ENCODE measurements at regions not wholly inside any gene's neighbourhood (a gene's known extent, or its start where the extent isn't known, plus 50 kb on each side); places are given as distances from the start of the nearest gene placed in this dataset.
A peak's percentile ranks its signal among the peaks of the same experiment; 100 is the strongest.

DNA sequence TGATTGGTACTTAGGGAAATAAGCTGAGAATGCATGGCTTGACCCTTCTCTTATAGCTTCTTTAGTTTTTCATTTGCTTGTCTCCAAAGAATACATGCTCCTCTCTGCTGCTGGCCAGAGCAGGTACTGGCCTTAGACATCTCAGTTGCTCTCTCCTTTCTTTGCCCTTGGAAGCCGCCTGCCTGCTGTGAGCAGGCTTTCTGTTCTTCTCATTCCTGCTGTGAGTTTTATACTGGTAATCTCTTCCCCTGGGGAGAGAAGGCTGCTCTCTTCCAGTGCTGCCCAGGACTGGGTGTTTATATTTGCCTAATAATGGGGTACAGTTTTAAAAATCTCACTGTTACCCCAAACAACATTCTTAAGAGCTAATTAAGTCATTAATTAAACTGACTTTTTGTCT is 323.5 kb upstream of the LRRC7 start:
- no peak for DNase-seq (ENCODE audit: low spot score)

DNA sequence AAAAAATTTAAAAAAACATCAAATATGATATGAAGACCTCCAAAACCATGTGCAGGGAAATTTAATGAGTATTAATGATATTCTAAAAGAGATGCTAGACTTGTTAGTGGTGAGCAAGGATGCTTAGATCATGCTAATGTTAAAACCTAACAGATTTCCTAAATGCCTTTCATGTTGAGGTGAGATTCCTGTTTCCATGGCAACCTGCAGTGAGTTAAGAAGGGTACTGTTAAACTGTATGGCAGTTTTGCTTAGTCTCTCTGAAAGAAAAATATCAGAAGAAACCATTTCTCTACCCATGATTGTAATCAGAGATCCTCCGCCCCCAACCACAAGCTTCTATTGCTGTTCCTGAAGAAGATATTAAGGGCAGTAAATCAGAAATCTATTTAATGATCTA is 321.6 kb upstream of the LRRC7 start:
- DNase-seq (ENCODE audit: low spot score) = no peak

DNA sequence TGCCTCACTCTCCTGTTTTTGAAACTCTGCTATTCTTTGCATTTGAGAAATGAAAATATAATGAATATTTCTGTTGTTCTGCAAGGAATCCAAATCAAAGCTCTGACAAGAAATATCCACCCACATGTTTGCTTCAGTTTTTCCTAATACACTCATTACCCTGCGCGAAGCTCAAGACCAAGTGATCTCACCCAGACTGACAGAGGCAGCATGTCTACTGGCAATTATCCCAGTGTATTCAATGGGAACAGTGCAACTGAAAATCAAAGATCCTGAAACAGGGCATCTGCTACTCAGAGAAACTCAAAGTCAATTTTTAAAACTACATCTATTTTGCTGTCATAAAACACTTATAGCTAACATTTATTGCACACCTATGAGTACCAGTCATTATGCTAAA is 321.0 kb upstream of the LRRC7 start:
- no peak for DNase-seq (ENCODE audit: low spot score)

DNA sequence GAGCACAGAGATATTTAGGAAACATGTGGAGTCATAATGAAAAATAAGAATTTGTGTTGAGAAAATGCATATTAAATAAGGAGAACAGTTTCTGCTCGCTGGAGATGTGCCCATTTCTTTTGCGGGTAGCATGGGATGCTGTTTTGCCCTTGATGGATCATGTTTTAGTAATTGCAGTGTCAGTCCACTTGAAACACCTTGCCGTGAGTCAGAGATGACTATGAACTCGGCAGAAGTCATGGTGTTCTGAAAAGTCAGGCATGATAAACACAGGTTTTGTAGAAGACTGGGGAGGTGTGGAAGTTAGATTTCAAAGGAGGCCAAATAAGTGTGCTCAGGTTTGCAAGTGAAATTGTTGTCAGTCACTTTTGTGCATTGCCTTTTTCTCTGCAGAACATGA is 315.0 kb upstream of the LRRC7 start:
- DNase-seq (ENCODE audit: low spot score) = no peak

DNA sequence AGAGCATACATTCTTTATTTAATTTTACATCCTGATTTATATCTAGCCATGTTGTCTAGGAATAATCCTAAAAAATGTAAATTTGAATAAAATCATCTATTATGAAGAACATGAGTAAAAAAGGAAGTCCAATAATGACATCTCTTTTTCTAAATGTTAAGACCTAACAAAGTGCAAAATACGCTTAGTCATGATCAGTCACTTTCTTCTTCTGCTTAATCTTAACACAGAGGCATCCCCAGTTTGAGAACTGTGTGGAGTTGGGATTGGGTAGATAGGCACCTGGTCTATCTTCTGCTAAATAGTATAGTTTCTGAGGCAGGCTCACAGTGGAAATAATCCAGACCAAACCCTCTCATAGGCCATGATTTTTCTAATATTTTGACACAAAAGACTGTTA is 311.7 kb upstream of the LRRC7 start:
- no peak for DNase-seq (ENCODE audit: low spot score)

DNA sequence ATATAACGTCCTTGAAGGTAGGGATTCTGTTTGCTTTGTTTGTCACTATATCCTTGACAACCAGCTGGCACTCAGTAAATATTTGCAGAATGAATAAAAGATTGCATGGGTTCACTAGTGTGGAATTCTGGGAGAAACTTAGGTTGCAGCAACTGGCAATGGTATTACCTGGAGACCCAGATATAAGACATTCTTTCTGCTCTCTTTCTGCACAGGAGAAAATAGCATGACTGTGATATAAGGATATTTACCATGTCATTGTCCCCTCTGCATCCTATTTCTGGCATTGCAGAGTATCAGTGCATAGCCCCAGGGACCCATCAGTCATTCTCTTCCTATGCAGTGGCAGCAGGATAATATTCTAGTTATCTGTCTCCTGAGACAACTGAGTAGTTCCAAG is 308.9 kb upstream of the LRRC7 start:
- peak; percentile 4 for DNase-seq (ENCODE audit: low spot score)

DNA sequence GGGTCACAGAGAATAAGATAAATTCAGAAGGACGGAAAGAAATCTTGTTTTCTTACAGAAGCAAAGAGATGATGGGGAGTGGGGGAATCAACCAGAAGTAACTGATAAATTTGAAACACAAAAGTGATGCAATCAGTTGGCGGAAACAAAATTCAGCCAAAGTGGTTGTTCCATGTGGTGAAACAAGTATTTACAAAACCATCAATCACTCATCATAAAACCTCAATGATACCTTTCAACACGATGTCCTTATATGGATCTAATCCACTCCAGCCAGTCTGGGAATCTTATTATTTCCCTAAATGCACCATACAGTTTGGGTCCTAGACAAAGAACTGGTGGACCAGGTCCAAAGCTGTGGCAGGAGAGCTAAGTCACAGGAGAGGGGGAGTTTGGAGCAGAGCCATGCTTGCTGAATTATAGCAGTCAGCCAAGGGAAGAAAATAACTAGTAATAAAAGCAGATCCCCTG is 303.8 kb upstream of the LRRC7 start:
- peak; percentile 28 for DNase-seq (ENCODE audit: low spot score)

DNA sequence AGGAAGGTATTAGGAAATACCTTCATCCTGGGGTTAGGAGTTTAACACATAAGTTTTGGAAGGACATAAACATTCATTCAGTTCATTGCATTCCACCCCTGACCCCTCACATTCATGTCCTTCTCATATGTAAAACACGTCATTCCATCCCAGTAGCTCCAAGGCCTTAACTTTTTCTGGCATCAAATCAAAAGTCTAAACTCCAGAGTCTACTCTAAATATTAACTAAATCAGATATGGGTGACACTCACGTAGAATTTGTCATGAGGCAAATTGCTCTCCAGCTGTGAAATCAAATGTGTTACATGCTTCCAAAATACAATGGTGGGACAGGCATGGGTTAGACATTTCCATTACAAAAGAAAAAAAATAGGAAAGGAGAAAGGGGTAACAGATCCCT is 298.2 kb upstream of the LRRC7 start:
- DNase-seq (ENCODE audit: low spot score) = peak; percentile 52

DNA sequence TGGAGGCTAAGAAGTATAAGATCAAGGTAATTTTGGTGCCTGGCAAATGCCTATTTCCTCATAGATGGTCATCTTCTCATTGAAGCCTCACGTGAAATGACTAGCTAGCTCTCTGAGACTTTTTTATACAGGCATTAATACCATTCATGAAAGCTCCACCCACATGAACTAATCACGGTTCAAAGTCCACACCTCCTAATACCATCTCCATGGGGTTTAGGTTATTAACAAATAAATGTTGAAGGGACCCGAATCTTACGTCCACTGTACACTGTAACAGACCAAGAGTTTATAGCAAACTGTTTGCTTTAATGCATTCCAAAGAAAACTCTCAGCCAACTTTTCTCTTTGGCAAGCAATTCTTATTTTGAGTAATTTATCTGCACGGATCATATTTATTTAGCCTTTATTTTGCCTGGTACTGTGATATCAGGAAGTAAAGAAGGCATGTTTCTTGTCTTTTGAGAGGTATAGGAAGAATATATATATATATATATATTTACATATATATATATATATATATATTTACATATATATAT is 296.1 kb upstream of the LRRC7 start:
- no peak for DNase-seq (ENCODE audit: low spot score)

DNA sequence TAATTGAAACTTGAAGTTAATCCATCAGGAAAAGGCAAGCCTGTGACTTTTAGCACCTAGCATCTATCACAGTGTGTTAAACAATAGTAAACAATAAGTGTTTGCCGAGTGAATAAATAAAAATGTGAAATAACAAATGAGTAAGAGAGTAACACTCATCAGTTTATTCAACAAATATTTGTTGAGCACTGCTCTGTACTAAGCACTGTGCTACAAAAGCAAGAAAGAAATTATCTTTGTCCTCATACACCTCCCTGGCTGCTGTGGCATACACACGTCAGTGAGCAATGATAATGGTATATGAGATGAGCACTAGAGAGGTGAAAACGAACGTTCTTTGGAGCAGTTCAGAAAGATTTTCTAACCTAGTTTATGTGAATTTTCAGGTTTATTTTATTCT is 295.0 kb upstream of the LRRC7 start:
- DNase-seq (ENCODE audit: low spot score) = no peak

DNA sequence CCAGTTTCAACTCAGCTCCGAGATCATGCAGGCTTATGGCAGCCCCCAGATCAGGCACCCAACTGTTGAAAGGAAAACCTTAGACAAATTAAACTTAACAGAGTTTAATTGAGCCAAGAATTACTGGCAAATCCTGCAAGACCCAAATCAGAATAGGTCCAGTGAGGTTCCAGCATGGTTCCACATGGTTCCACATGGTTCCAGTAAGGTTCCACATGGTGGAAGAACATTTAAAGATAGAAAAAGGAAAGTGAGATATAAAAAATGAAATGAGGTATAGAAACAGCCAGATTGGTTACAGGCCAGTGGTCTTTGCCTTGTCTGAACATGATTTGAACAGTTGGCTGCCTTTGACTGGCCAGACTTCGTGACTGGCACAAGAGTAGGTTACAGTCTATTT is 288.8 kb upstream of the LRRC7 start:
- DNase-seq (ENCODE audit: low spot score) = no peak

DNA sequence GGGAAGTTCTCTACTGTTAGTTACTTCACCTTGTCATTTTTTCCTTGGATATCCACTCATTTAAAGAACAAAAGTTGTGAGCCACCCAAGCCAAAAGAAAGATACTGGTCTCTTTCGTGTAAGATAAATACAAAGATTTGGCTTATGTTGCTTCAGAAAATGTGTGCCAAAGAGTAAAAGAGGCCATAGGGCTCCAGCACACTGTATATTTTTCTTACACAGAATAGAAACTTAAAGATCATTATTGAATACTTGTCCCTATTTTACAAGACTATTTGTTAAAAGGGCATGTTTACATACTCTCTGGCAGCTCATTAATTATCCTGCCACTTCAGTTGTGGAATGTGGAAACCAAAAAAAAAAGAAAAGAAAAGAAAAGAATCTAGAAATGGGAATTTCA is 284.2 kb upstream of the LRRC7 start:
- DNase-seq (ENCODE audit: low spot score) = no peak

DNA sequence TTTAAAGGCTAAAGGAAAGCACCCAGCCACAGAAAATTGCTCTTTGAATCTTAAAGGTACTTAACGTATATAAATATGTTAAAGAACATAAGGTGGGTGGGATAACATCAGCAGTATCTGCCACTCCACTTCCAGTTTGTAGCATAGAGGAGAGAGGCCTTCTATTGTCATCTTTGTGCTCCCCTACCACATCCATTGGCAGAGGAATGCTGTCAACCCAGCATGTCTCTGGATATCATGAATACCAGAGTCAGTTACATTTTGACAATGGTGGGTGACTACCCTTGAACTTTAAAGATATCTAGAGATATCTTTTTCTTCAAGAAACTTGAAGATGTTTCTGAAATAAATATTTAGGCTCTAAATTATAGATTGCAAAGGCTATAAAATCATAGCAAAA is 283.2 kb upstream of the LRRC7 start:
- no peak for DNase-seq (ENCODE audit: low spot score)

DNA sequence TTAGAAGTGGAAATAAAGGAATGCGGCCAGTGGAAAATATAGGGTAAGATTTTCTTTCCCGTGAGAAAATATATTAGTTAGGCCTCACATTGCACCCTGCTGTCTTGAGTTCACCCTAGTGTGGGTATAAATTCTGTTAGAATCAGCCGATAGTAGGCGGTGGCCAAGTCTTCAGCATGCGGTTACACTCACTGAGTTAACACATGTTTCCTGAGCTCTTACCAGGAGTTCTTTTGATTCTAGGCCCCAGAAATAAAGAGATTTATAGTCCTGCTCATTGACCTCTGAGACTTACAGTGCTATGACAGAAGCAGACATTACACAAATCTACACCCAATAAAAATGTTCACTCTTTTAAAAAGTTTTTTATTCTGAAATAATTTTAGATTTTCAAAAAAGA is 279.3 kb upstream of the LRRC7 start:
- DNase-seq (ENCODE audit: low spot score) = no peak

DNA sequence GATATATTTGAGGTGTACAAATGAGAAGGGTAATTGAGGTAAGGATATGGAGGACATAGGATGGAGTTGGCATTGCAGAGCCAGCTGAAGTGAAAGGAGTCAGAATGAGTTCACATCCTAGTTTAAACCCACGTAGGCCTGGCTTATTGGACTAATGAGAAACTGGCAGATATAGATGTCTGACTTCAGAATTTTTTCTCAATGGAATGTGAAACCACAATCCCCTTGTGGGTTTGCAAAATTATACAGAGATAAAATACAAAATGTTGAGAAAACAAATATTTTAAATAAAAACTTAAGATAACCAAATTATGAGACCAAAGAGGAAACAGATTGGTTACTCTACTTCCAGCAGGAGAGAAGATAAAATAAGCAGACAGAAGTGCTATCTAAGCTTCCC is 277.4 kb upstream of the LRRC7 start:
- no peak for DNase-seq (ENCODE audit: low spot score)

DNA sequence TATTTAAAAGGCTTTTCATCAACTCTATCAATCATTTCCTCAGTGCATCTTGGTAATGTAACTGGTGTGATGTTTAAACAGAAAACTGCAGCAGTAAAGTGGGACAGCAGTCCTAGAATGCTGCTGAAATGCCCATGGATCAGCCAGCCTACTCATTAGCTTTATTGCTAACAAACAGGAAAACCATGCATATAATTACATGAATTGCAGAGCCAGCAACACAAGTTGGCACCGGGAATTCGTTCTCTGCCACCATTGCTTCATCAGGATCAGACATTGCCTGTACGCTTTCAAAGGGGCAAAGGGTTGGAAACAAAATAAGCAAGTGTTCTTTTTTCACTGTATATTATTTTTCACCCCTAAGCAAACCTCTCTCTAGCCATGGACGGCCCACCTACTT is 276.2 kb upstream of the LRRC7 start:
- no peak for DNase-seq (ENCODE audit: low spot score)

DNA sequence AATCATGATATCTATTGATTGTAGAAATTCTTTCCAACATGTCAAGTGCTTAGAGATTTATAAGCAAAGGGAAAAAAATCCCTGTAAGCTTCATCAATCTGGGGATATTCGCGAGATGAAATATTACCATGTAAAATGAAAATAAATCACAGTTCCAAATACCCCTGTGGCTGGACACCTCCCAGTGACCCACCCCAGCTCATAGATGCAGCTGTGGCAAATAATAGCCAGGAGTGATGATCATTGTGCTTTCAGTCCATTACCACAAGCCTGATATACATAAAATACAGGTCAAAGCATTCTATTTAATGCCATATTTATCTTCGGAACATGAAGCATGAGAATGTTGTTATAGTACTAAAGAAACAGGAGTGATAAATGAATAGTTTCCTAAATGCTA is 274.9 kb upstream of the LRRC7 start:
- DNase-seq (ENCODE audit: low spot score) = no peak

DNA sequence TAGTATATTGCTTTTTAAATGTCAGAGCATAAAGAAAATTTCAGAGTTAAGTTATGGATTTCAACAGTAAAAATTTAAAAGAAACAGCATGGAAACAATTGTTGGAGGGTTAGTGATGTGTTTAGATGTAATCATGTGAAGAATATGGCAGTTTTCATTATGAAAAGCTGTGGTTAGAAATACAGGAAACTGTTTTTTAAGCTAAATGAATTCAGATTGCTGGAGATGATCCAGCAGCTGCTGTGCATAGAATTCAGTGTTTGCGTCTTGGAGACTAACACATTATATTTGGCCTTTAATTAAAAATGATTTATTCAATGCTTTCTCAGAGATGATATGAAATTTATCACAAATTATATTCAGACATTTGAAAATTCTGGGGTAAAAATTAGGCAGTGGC is 273.6 kb upstream of the LRRC7 start:
- no peak for DNase-seq (ENCODE audit: low spot score)

DNA sequence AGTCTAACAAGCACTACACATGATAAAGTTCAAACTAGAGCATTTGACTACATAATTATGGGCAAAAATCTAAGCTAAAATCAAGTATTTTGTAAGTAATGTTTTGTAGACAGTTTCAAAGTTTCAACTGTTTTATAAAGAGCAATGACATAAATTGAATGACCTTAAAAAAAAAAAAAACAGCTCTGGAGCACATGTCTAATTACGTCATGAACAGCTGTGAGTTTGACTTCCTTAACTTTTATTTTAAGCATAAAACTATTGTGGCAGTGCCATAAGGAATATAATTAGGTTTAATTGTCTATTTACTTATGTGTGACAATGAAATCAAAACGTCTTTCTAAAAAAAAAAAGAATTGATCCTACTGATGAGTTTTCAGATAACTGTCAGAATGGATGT is 272.5 kb upstream of the LRRC7 start:
- no peak for DNase-seq (ENCODE audit: low spot score)

DNA sequence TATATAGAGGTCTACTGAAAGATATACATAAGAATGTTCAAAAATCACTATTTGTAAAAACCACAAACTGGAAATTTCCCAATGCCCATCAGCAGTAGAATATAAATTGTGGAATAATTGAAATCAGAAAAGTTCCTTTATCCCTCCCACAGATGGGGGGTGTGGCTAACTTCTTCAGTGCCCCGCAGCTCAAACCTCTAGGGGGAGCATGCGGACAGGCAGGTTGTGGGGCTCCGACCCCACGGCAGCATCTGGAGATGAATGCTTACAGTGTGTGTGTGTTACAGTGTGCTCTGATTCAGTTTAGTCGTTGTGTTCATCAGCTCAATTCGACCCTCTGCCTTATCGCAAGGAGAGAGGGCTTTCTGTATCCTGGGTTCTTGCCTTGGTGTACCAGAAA is 262.1 kb upstream of the LRRC7 start:
- DNase-seq (ENCODE audit: low spot score) = no peak

DNA sequence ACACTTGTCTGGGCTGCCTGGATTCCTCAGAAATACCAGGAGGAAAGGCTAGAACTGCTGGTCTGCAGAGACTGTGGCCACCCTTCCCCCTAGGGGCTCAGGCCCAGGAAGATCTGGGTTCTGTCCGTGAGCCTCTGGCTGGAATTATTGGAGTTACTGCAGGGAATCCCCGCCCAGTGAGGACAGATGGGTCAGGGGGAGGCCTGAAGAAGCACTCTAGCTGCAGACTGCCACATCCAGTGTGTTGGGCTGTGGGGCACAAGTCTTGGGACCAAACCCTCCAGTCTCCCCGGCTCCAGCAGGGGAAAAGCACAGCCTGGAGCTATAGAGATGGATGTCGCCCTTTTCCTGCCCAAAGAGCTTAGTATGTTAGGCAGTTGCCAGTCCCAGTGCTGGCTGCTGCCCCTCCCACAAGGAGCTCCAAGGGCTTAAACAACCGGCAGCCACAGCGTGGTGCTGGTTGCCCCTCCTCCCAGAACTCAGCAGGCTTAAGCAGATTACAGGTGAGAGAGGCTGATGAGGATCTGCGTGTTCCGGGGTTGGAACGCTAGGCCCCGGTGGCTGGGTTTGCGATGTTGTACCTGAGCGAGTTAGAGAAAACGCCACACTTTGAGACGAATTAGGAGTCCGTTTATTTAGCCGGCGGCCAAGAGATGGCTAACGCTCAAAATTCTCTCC is 255.5 kb upstream of the LRRC7 start:
- DNase-seq (ENCODE audit: low spot score) = no peak

DNA sequence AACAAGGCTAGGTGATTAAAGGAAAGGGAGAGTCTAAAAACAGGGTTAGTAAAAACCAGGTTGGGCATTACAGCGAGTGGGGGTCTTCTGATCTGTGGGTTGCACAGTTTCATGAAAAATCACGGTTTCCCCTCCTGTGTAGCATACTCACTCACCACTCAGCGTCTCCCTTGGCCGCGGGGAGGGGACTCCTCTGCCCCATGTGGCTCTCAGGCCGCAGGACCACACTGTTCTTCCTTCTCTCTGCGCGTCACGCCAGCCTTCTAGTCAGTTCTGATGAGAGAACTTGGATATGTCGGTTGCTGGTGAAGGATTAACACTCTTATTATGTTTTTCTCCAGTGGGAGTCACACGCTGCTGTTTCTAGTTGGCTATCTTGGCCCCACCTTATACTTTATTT is 254.6 kb upstream of the LRRC7 start:
- no peak for DNase-seq (ENCODE audit: low spot score)

DNA sequence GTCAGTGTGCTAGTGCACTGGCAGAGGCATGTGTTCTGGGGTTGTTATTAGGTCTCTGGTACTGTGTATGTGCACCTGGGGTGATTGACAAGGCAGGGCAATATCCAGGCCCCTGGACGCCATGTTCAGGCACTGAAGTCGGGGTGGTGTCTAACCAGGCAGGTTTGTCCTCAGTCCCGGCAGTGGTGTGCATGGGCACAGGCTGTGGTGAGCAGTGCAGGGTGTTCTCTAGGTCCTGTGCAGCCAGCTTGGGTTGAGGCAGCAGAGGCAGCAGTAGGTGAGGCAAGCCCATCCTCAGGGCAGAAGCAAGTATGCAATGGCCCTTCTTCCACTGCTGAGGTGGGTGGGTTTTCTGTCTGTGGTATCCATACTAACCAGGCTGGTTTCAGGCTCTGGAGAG is 252.3 kb upstream of the LRRC7 start:
- DNase-seq (ENCODE audit: low spot score) = no peak

DNA sequence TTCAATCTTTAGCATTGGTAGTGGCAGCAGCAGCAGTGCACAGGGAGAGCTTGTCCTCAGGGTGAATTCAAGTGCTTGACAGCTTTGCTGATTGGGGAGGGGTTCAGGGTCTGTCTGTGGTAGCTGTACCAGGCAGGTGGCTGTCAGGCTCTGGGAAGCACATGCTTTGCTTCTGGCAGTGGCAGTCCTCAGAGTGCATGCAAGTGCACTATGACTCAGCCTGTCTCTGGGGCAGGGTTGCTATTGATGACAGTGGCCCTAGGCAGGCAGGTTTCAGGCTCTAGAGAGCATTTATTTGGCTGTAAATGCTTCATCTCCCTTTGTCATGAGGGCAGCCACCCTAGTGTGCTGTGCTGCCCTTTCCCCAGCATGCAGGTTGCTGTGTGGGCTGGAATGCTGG is 251.9 kb upstream of the LRRC7 start:
- no peak for DNase-seq (ENCODE audit: low spot score)

DNA sequence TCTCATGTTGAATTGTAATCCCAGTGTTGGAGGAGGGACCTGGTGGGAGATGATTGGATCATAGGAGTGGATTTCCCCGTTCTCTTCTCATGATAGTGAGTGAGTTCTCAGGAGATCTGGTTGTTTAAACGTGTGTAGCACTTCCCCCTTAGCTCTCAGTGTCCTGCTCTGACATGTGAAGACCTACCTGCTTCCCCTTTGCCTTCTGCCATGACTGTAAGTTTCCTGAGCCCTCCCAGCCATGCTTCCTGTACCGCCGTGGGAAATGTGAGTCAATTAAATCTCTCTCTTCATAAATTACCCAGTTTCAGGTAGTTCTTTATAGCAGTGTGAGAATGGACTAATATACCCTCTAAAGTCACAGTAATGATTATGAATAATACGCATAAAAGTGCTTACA is 248.4 kb upstream of the LRRC7 start:
- DNase-seq (ENCODE audit: low spot score) = no peak

Measured in kidney tubule cell (primary cell).